ENCODE measurements at regions not wholly inside any gene's neighbourhood (a gene's known extent, or its start where the extent isn't known, plus 50 kb on each side); places are given as distances from the start of the nearest gene placed in this dataset.

DNA sequence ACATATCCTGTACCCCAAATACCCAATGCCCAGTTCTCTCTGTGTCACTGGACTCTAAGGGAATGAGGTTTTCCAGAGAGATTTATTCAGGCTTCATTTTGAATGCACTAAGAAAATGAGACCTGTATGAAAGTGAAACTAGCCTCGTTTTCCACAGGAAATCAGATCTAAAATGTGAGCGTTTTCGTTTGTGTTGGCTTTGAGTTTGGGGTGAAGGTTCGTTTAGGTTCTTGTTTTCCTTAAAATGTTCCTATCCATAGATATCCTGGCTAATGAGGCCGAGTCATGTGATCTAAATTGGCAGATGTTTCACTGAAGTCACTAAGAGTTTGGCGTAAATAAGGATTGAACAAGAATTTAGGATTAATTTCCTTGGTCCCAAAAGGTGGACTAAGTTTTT, 90.9 kb upstream of the BMPER start:
- TF ChIP-seq ZNF384 (IDR thresholded peaks at IDR 0.05) (no peak), SP1 (IDR thresholded peaks at IDR 0.05) (no peak), HDGF (IDR thresholded peaks at IDR 0.05; ENCODE audit: borderline replicate concordance) (no peak), BHLHE40 (IDR thresholded peaks at IDR 0.05; ENCODE audit: borderline replicate concordance) (no peak), PKNOX1 (IDR thresholded peaks at IDR 0.05) (no peak), TARDBP (IDR thresholded peaks at IDR 0.05) (no peak), FOXM1 (IDR thresholded peaks at IDR 0.05; ENCODE audit: borderline replicate concordance) (no peak), ELF4 (IDR thresholded peaks at IDR 0.05) (no peak), CTBP1 (IDR thresholded peaks at IDR 0.05; ENCODE audit: borderline replicate concordance) (no peak), LEF1 (IDR thresholded peaks at IDR 0.05; ENCODE audit: borderline replicate concordance) (no peak), ARNT (IDR thresholded peaks at IDR 0.05) (no peak), SUZ12 (IDR thresholded peaks at IDR 0.05) (no peak), FOXK2 (IDR thresholded peaks at IDR 0.05) (no peak), L3MBTL2 (conservative IDR thresholded peaks at IDR 0.05) (no peak)
